ENCODE measurements at regions not wholly inside any gene's neighbourhood (a gene's known extent, or its start where the extent isn't known, plus 50 kb on each side); places are given as distances from the start of the nearest gene placed in this dataset.
"Not testable (repeated sequence)": the region's sequence is repeated elsewhere in the genome, so short reads cannot be mapped to it uniquely, and the experiment has no call there.

- H3K9ac ChIP-seq (ENCODE audit: insufficient read length): no peak overlapping the region
- TF ChIP-seq FOXP2 (optimal IDR thresholded peaks at IDR 0.05; ENCODE audit: control extremely low read depth, extremely low read length, insufficient read depth) (no peak), EZH2 (IDR thresholded peaks at IDR 0.05) (no peak), POLR2AphosphoS5 (IDR thresholded peaks at IDR 0.05; ENCODE audit: borderline replicate concordance, low read depth, low read length) (no peak)
- no peaks in the 10 kb centered on the region for H3K9me3 ChIP-seq (ENCODE audit: low read depth, low read length)
- no peak overlapping the region for H3K4me3 ChIP-seq
- no peak for DNase-seq (ENCODE audit: low read depth, low spot score)
- H3K27ac ChIP-seq: no peak overlapping the region
- no peaks in the 10 kb centered on the region for H3K36me3 ChIP-seq (ENCODE audit: insufficient read depth, low read length)
Measured at GRCh38 chr4:132203618-132204017, 945.5 kb upstream of the PCDH10 start.

DNA sequence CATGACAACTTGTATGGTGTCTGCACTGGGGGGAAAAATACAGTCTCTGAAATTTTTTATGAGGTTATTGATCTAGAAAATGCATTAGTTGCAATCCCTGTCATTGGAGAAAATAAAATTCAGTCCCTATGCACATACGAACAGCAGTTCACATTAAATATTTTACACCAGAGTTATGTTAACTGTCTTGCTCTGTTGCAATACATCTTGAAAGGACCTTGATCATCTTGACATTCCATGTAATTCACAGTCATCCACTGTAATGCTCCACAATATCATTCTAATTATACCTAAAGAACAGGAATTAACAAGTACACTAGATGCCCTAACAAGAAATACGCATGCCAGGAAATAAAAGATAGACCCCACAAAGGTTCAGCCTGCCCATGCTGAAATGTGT is 934.6 kb upstream of the PCDH10 start:
- TF ChIP-seq POLR2AphosphoS5 (IDR thresholded peaks at IDR 0.05; ENCODE audit: borderline replicate concordance, low read depth, low read length) (no peak), FOXP2 (optimal IDR thresholded peaks at IDR 0.05; ENCODE audit: control extremely low read depth, extremely low read length, insufficient read depth) (no peak)
- H3K4me3 ChIP-seq: no peak overlapping the region
- H3K27ac ChIP-seq: no peak overlapping the region
- H3K9me3 ChIP-seq (ENCODE audit: low read depth, low read length): no peaks in the 10 kb centered on the region
- no peak overlapping the region for H3K9ac ChIP-seq (ENCODE audit: insufficient read length)
- no peak for DNase-seq (ENCODE audit: low read depth, low spot score)
- H3K36me3 ChIP-seq (ENCODE audit: insufficient read depth, low read length): no peaks in the 10 kb centered on the region

- DNase-seq (ENCODE audit: low read depth, low spot score): no peak
- Histone ChIP-seq H3K27ac (no peak overlapping the region), H3K9me3 (ENCODE audit: low read depth, low read length) (no peaks in the 10 kb centered on the region), H3K9ac (ENCODE audit: insufficient read length) (no peak overlapping the region), H3K36me3 (ENCODE audit: insufficient read depth, low read length) (no peaks in the 10 kb centered on the region), H3K4me3 (no peak overlapping the region)
- TF ChIP-seq FOXP2 (optimal IDR thresholded peaks at IDR 0.05; ENCODE audit: control extremely low read depth, extremely low read length, insufficient read depth) (no peak), POLR2AphosphoS5 (IDR thresholded peaks at IDR 0.05; ENCODE audit: borderline replicate concordance, low read depth, low read length) (no peak), EZH2 (IDR thresholded peaks at IDR 0.05) (no peak)
Measured at GRCh38 chr4:132218406-132218805, 930.7 kb upstream of the PCDH10 start.

- no peak overlapping the region for H3K27ac ChIP-seq
- H3K9me3 ChIP-seq (ENCODE audit: low read depth, low read length): no peaks in the 10 kb centered on the region
- no peak overlapping the region for H3K9ac ChIP-seq (ENCODE audit: insufficient read length)
- H3K36me3 ChIP-seq (ENCODE audit: insufficient read depth, low read length): no peaks in the 10 kb centered on the region
- TF ChIP-seq EZH2 (IDR thresholded peaks at IDR 0.05) (no peak), POLR2AphosphoS5 (IDR thresholded peaks at IDR 0.05; ENCODE audit: borderline replicate concordance, low read depth, low read length) (no peak), FOXP2 (optimal IDR thresholded peaks at IDR 0.05; ENCODE audit: control extremely low read depth, extremely low read length, insufficient read depth) (no peak)
- no peak for DNase-seq (ENCODE audit: low read depth, low spot score)
- 0 out of 2 replicates have a peak overlapping the region, but pooled peaks have one; percentile 23 for H3K4me3 ChIP-seq
Measured at GRCh38 chr4:132227151-132227856, 921.8 kb upstream of the PCDH10 start.

DNA sequence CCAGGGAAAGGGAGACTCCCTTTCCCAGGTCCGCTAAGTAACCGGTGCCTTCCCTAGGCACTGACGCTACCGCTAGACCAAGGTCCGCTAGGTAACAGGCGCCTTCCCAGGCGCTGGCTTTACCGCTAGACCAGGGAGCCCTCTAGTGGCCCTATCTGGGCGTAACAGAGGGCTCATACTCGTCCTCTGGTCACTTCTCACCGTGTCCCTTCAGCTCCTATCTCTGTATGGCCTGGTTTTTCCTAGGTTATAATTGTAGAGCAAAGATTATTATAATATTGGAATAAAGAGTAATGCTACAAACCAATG is 921.3 kb upstream of the PCDH10 start:
- not testable (repeated sequence) for H3K9me3 ChIP-seq (ENCODE audit: low read depth, low read length); H3K9ac ChIP-seq (ENCODE audit: insufficient read length); H3K36me3 ChIP-seq (ENCODE audit: insufficient read depth, low read length); H3K27ac ChIP-seq; DNase-seq (ENCODE audit: low read depth, low spot score)
- H3K4me3 ChIP-seq: 0 out of 2 replicates have a peak overlapping the region, but pooled peaks have one; percentile 23

GRCh38 chr4:132228676-132229075 is 920.4 kb upstream of the PCDH10 start:
- H3K27ac ChIP-seq: no peak overlapping the region
- no peak overlapping the region for H3K4me3 ChIP-seq
- DNase-seq (ENCODE audit: low read depth, low spot score): no peak
- H3K9me3 ChIP-seq (ENCODE audit: low read depth, low read length): no peaks in the 10 kb centered on the region
- H3K36me3 ChIP-seq (ENCODE audit: insufficient read depth, low read length): no peaks in the 10 kb centered on the region
- no peak for TF ChIP-seq FOXP2 (optimal IDR thresholded peaks at IDR 0.05; ENCODE audit: control extremely low read depth, extremely low read length, insufficient read depth)
- TF ChIP-seq EZH2 (IDR thresholded peaks at IDR 0.05): no peak
- no peak for TF ChIP-seq POLR2AphosphoS5 (IDR thresholded peaks at IDR 0.05; ENCODE audit: borderline replicate concordance, low read depth, low read length)
- no peak overlapping the region for H3K9ac ChIP-seq (ENCODE audit: insufficient read length)

GRCh38 chr4:132230025-132230424 is 919.1 kb upstream of the PCDH10 start:
- DNase-seq (ENCODE audit: low read depth, low spot score): no peak
- Histone ChIP-seq H3K4me3 (no peak overlapping the region), H3K9ac (ENCODE audit: insufficient read length) (no peak overlapping the region), H3K9me3 (ENCODE audit: low read depth, low read length) (no peaks in the 10 kb centered on the region), H3K27ac (no peak overlapping the region), H3K36me3 (ENCODE audit: insufficient read depth, low read length) (no peaks in the 10 kb centered on the region)
- TF ChIP-seq EZH2 (IDR thresholded peaks at IDR 0.05) (no peak), FOXP2 (optimal IDR thresholded peaks at IDR 0.05; ENCODE audit: control extremely low read depth, extremely low read length, insufficient read depth) (no peak), POLR2AphosphoS5 (IDR thresholded peaks at IDR 0.05; ENCODE audit: borderline replicate concordance, low read depth, low read length) (no peak)

GRCh38 chr4:132238697-132239096 is 910.4 kb upstream of the PCDH10 start:
- no peaks in the 10 kb centered on the region for H3K36me3 ChIP-seq (ENCODE audit: insufficient read depth, low read length)
- DNase-seq (ENCODE audit: low read depth, low spot score): no peak
- no peak overlapping the region for H3K9ac ChIP-seq (ENCODE audit: insufficient read length)
- TF ChIP-seq EZH2 (IDR thresholded peaks at IDR 0.05): no peak
- TF ChIP-seq FOXP2 (optimal IDR thresholded peaks at IDR 0.05; ENCODE audit: control extremely low read depth, extremely low read length, insufficient read depth): no peak
- TF ChIP-seq POLR2AphosphoS5 (IDR thresholded peaks at IDR 0.05; ENCODE audit: borderline replicate concordance, low read depth, low read length): no peak
- H3K27ac ChIP-seq: no peak overlapping the region
- H3K9me3 ChIP-seq (ENCODE audit: low read depth, low read length): no peaks in the 10 kb centered on the region
- no peak overlapping the region for H3K4me3 ChIP-seq

- TF ChIP-seq POLR2AphosphoS5 (IDR thresholded peaks at IDR 0.05; ENCODE audit: borderline replicate concordance, low read depth, low read length) (no peak), FOXP2 (optimal IDR thresholded peaks at IDR 0.05; ENCODE audit: control extremely low read depth, extremely low read length, insufficient read depth) (no peak), EZH2 (IDR thresholded peaks at IDR 0.05) (no peak)
- H3K9me3 ChIP-seq (ENCODE audit: low read depth, low read length): no peaks in the 10 kb centered on the region
- no peaks in the 10 kb centered on the region for H3K36me3 ChIP-seq (ENCODE audit: insufficient read depth, low read length)
- H3K9ac ChIP-seq (ENCODE audit: insufficient read length): no peak overlapping the region
- H3K4me3 ChIP-seq: no peak overlapping the region
- H3K27ac ChIP-seq: no peak overlapping the region
- DNase-seq (ENCODE audit: low read depth, low spot score): no peak
Measured at GRCh38 chr4:132240081-132240480, 909.0 kb upstream of the PCDH10 start.
